ENCODE measurements at regions not wholly inside any gene's neighbourhood (a gene's known extent, or its start where the extent isn't known, plus 50 kb on each side); places are given as distances from the start of the nearest gene placed in this dataset.

DNA sequence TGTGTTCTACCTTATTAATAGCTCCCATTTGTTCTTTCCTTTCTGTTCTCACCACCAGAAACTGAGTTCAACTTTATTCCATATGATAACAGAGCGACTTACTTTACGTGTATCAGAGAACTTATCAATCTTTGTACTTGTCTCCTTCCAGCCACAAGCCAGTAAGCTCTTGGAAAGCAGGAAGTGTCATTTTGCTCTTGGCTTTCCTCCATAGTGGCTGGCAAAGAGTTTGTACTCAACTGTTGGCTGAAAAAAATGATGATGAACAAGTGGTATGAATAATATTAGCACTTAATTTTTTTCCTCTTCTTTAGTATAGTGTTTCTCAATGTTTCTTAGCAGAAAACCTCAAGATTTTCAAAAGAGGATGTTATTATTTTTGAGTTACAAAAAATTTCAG is 182.4 kb upstream of the TOM1L1 start:
- TF ChIP-seq, protein P1, sequence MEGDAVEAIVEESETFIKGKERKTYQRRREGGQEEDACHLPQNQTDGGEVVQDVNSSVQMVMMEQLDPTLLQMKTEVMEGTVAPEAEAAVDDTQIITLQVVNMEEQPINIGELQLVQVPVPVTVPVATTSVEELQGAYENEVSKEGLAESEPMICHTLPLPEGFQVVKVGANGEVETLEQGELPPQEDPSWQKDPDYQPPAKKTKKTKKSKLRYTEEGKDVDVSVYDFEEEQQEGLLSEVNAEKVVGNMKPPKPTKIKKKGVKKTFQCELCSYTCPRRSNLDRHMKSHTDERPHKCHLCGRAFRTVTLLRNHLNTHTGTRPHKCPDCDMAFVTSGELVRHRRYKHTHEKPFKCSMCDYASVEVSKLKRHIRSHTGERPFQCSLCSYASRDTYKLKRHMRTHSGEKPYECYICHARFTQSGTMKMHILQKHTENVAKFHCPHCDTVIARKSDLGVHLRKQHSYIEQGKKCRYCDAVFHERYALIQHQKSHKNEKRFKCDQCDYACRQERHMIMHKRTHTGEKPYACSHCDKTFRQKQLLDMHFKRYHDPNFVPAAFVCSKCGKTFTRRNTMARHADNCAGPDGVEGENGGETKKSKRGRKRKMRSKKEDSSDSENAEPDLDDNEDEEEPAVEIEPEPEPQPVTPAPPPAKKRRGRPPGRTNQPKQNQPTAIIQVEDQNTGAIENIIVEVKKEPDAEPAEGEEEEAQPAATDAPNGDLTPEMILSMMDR (IDR thresholded peaks at IDR 0.05), result no peak
- TF ChIP-seq POLR2A (IDR thresholded peaks at IDR 0.05), result no peak
